Tibial artery (tissue), 4 donors: ENCODE measurements at regions not wholly inside any gene's neighbourhood (a gene's known extent, or its start where the extent isn't known, plus 50 kb on each side); places are given as distances from the start of the nearest gene placed in this dataset.

ENCODE experiments used
- DNase-seq, 2 donors: peaks; one replicate each; pipeline ENCODE4 v3.0.0-alpha.2; 2019
- H3K27ac ChIP-seq, 2 donors: fragments of 200-600 bp; sonication (generic) in 1 of 2; 1 replicate in 1 of 2; 2 replicates in 1 of 2; pipeline ENCODE4 v1.5.1; 2018 to 2019; ENCODE audit warnings: mild to moderate bottlenecking in 1 of 2
- H3K27me3 ChIP-seq, 2 donors: fragments of 200-600 bp; sonication (generic) in 1 of 2; one replicate each; pipeline versions ENCODE4 v1.5.1 to v1.6.0; 2016 to 2019
- H3K36me3 ChIP-seq, 3 donors: fragments of 200-600 bp; sonication (generic) in 2 of 3; one replicate each; pipeline ENCODE4 v1.5.1; 2016 to 2019; ENCODE audit warnings: mild to moderate bottlenecking in 2 of 3
- H3K4me1 ChIP-seq, 4 donors: fragments of 200-600 bp; sonication (generic) in 2 of 4; 1 replicate in 3 of 4; 2 replicates in 1 of 4; pipeline ENCODE4 v1.5.1; 2016 to 2019
- H3K4me3 ChIP-seq, 2 donors: fragments of 200-600 bp; sonication (generic) in 1 of 2; 1 replicate in 1 of 2; 2 replicates in 1 of 2; pipeline ENCODE4 v1.5.1; 2018 to 2019; ENCODE audit warnings: mild to moderate bottlenecking in 2 of 2
- H3K9me3 ChIP-seq, 3 donors: fragments of 200-600 bp; sonication (generic) in 1 of 3; one replicate each; pipeline ENCODE4 v1.5.1; 2016 to 2019
- CTCF ChIP-seq, 2 experiments: fragments of 200-600 bp in 1 of 2; fragments of 450-650 bp in 1 of 2; IDR thresholded peaks; one replicate each; pipeline ENCODE4 v1.5.1; 2017 to 2019; ENCODE audit warnings: antibody characterized with exemption in 2 of 2, mild to moderate bottlenecking in 1 of 2, moderate library complexity in 1 of 2
- intact Hi-C: fragments of 100-400 bp; cut with DNase I; formaldehyde crosslinking; loops from one replicate; pipeline ENCODE4 v1.15.0; 2023; ENCODE audit warnings: low total_unique reads

GRCh38 chr11:15728207-15728606 lies 613.5 kb downstream of the INSC start:
- Histone ChIP-seq H3K4me1 (peaks cover 0 to 17% (median 7%) of the 10 kb centered on the region in 4 donors), H3K9me3 (no peaks in the 10 kb centered on the region), H3K27ac (no peak overlapping the region), H3K4me3 (no peak overlapping the region), H3K36me3 (no peaks in the 10 kb centered on the region), H3K27me3 (no peaks in the 10 kb centered on the region)
- intact Hi-C loops, result no loop called here
- no peak for TF ChIP-seq CTCF (IDR thresholded peaks at IDR 0.05)
- DNase-seq, result no peak

GRCh38 chr11:15730263-15730994 lies 615.7 kb downstream of the INSC start:
- H3K27ac ChIP-seq, result no peak overlapping the region
- H3K27me3 ChIP-seq, result no peaks in the 10 kb centered on the region
- no peak overlapping the region for H3K4me3 ChIP-seq
- no peaks in the 10 kb centered on the region for H3K36me3 ChIP-seq
- intact Hi-C loops, result no loop called here
- H3K4me1 ChIP-seq, result peaks cover 0 to 17% (median 7%) of the 10 kb centered on the region in 4 donors
- DNase-seq, result no peak
- no peaks in the 10 kb centered on the region for H3K9me3 ChIP-seq
- no peak for TF ChIP-seq CTCF (IDR thresholded peaks at IDR 0.05)

GRCh38 chr11:15730995-15731385 lies 616.3 kb downstream of the INSC start:
- no peak overlapping the region for H3K4me3 ChIP-seq
- intact Hi-C loops, result no loop called here
- no peaks in the 10 kb centered on the region for H3K27me3 ChIP-seq
- no peaks in the 10 kb centered on the region for H3K36me3 ChIP-seq
- no peak for DNase-seq
- TF ChIP-seq CTCF (IDR thresholded peaks at IDR 0.05), result no peak
- H3K9me3 ChIP-seq, result no peaks in the 10 kb centered on the region
- no peak overlapping the region for H3K27ac ChIP-seq
- H3K4me1 ChIP-seq, result peaks cover 0 to 17% (median 7%) of the 10 kb centered on the region in 4 donors

- H3K4me3 ChIP-seq, result no peak overlapping the region
- DNase-seq, result no peak
- H3K27ac ChIP-seq, result no peak overlapping the region
- intact Hi-C loops, result no loop called here
- H3K9me3 ChIP-seq, result no peaks in the 10 kb centered on the region
- no peak for TF ChIP-seq CTCF (IDR thresholded peaks at IDR 0.05)
- H3K27me3 ChIP-seq, result no peaks in the 10 kb centered on the region
- H3K36me3 ChIP-seq, result no peaks in the 10 kb centered on the region
- no peaks in the 10 kb centered on the region for H3K4me1 ChIP-seq
Measured at GRCh38 chr11:15735706-15736105, 620.6 kb downstream of the SOX6 start.

GRCh38 chr11:15737320-15737719 lies 619.0 kb downstream of the SOX6 start:
- DNase-seq, result no peak
- H3K9me3 ChIP-seq, result no peaks in the 10 kb centered on the region
- intact Hi-C loops, result no loop called here
- no peak overlapping the region for H3K27ac ChIP-seq
- H3K36me3 ChIP-seq, result no peaks in the 10 kb centered on the region
- no peaks in the 10 kb centered on the region for H3K4me1 ChIP-seq
- H3K4me3 ChIP-seq, result no peak overlapping the region
- H3K27me3 ChIP-seq, result no peaks in the 10 kb centered on the region
- TF ChIP-seq CTCF (IDR thresholded peaks at IDR 0.05), result no peak
